ENCODE measurements at regions not wholly inside any gene's neighbourhood (a gene's known extent, or its start where the extent isn't known, plus 50 kb on each side); places are given as distances from the start of the nearest gene placed in this dataset.
"Not testable (repeated sequence)": the region's sequence is repeated elsewhere in the genome, so short reads cannot be mapped to it uniquely, and the experiment has no call there.

GRCh38 chr6:170057034-170057734 is 233.7 kb downstream of the DLL1 start:
- Histone ChIP-seq H3K4me3 (ENCODE audit: low read depth, low read length, poor library complexity, severe bottlenecking) (no peak overlapping the region), H3K36me3 (ENCODE audit: insufficient read depth, low read length, poor library complexity, severe bottlenecking) (no peaks in the 10 kb centered on the region), H3K27me3 (replicated peaks; ENCODE audit: insufficient read depth, low read depth, low read length, poor library complexity) (no peaks in the 10 kb centered on the region), H3K27ac (ENCODE audit: low read depth, low read length, poor library complexity, severe bottlenecking) (no peak overlapping the region), H3K9me3 (ENCODE audit: low read depth, low read length, poor library complexity, severe bottlenecking) (no peaks in the 10 kb centered on the region), H3K4me1 (ENCODE audit: insufficient read depth, low read length, poor library complexity, severe bottlenecking) (no peaks in the 10 kb centered on the region)
- no TSS peak for BruUV-seq (replicated peaks)
- no peak for DNase-seq (ENCODE audit: low spot score)
- TF ChIP-seq CTCF (conservative IDR thresholded peaks at IDR 0.05; ENCODE audit: low read depth, low read length) (no peak), EZH2 (IDR thresholded peaks at IDR 0.05; ENCODE audit: borderline replicate concordance, low read depth, low read length, poor library complexity, severe bottlenecking) (no peak)
- ChIA-PET POLR2A (ENCODE audit: low non-redundant PET) (no interaction called here), CTCF (interaction anchor here (0.6 kb wide), 1 partner anchor 11 kb away, joined by 3 read pairs; no protein-coding TSS in a partner anchor)
- intact Hi-C loops (cut with micrococcal nuclease; ENCODE audit: unreplicated experiment): no loop called here

- H3K27me3 ChIP-seq (replicated peaks; ENCODE audit: insufficient read depth, low read depth, low read length, poor library complexity): no peaks in the 10 kb centered on the region
- no peak for DNase-seq (ENCODE audit: low spot score)
- no peaks in the 10 kb centered on the region for H3K9me3 ChIP-seq (ENCODE audit: low read depth, low read length, poor library complexity, severe bottlenecking)
- no TSS peak for BruUV-seq (replicated peaks)
- H3K27ac ChIP-seq (ENCODE audit: low read depth, low read length, poor library complexity, severe bottlenecking): no peak overlapping the region
- TF ChIP-seq CTCF (conservative IDR thresholded peaks at IDR 0.05; ENCODE audit: low read depth, low read length) (no peak), EZH2 (IDR thresholded peaks at IDR 0.05; ENCODE audit: borderline replicate concordance, low read depth, low read length, poor library complexity, severe bottlenecking) (no peak)
- ChIA-PET POLR2A (ENCODE audit: low non-redundant PET) (no interaction called here), CTCF (no interaction called here)
- intact Hi-C loops (cut with micrococcal nuclease; ENCODE audit: unreplicated experiment): no loop called here
- no peaks in the 10 kb centered on the region for H3K36me3 ChIP-seq (ENCODE audit: insufficient read depth, low read length, poor library complexity, severe bottlenecking)
- H3K4me3 ChIP-seq (ENCODE audit: low read depth, low read length, poor library complexity, severe bottlenecking): no peak overlapping the region
- no peaks in the 10 kb centered on the region for H3K4me1 ChIP-seq (ENCODE audit: insufficient read depth, low read length, poor library complexity, severe bottlenecking)
These were observed 234.6 kb downstream of the DLL1 start for GRCh38 chr6:170056278-170056711.

GRCh38 chr6:170055797-170056196 is 235.1 kb downstream of the DLL1 start:
- H3K4me3 ChIP-seq (ENCODE audit: low read depth, low read length, poor library complexity, severe bottlenecking); H3K9me3 ChIP-seq (ENCODE audit: low read depth, low read length, poor library complexity, severe bottlenecking); H3K36me3 ChIP-seq (ENCODE audit: insufficient read depth, low read length, poor library complexity, severe bottlenecking); BruUV-seq (replicated peaks); POLR2A ChIA-PET (ENCODE audit: low non-redundant PET); H3K27ac ChIP-seq (ENCODE audit: low read depth, low read length, poor library complexity, severe bottlenecking); DNase-seq (ENCODE audit: low spot score); H3K4me1 ChIP-seq (ENCODE audit: insufficient read depth, low read length, poor library complexity, severe bottlenecking); H3K27me3 ChIP-seq (replicated peaks; ENCODE audit: insufficient read depth, low read depth, low read length, poor library complexity); CTCF ChIA-PET; intact Hi-C loops (cut with micrococcal nuclease; ENCODE audit: unreplicated experiment): not testable (repeated sequence)
